GM23338 (cell line): ENCODE measurements at regions not wholly inside any gene's neighbourhood (a gene's known extent, or its start where the extent isn't known, plus 50 kb on each side); places are given as distances from the start of the nearest gene placed in this dataset.

Experiments used
- ATAC-seq: fragments of 200-7000 bp; cut with Tn5 transposase; 3 replicates; pipeline ENCODE4 v1.9.1; 2020
- DNase-seq: peaks from one replicate; pipeline ENCODE4 v3.0.0-alpha.2; 2015; ENCODE audit warnings: low spot score
- H2AFZ ChIP-seq: fragments of 200-600 bp; sonication (generic); 2 replicates; pipeline ENCODE4 v1.8.0; 2016; ENCODE audit warnings: antibody characterized with exemption, mild to moderate bottlenecking, moderate library complexity
- H3F3A ChIP-seq: fragments of 200-600 bp; sonication (generic); replicated peaks from 2 replicates; pipeline ENCODE4 v1.8.0; 2017; ENCODE audit warnings: antibody characterized with exemption, mixed run types, low read depth
- H3K27ac ChIP-seq: fragments of 200-600 bp; sonication (generic); 2 replicates; pipeline ENCODE4 v1.6.1; 2016; ENCODE audit warnings: low read depth
- H3K27me3 ChIP-seq: fragments of 200-600 bp; sonication (generic); 2 replicates; pipeline ENCODE4 v1.8.0; 2016; ENCODE audit warnings: mild to moderate bottlenecking, mixed run types, moderate library complexity; ENCODE audit not compliant: insufficient read depth
- H3K36me3 ChIP-seq: fragments of 200-600 bp; sonication (generic); 2 replicates; pipeline ENCODE4 v1.8.0; 2016; ENCODE audit warnings: mild to moderate bottlenecking; ENCODE audit not compliant: insufficient read depth
- H3K4me1 ChIP-seq: fragments of 200-600 bp; sonication (generic); 2 replicates; pipeline ENCODE4 v1.8.0; 2016; ENCODE audit warnings: mild to moderate bottlenecking, moderate library complexity; ENCODE audit not compliant: insufficient read depth
- H3K4me2 ChIP-seq: fragments of 200-600 bp; sonication (generic); 2 replicates; pipeline ENCODE4 v1.7.1; 2017; ENCODE audit warnings: mixed run types
- H3K4me3 ChIP-seq: fragments of 200-600 bp; sonication (generic); 2 replicates; pipeline ENCODE4 v1.6.1; 2016; ENCODE audit warnings: mixed run types
- H3K79me2 ChIP-seq: fragments of 200-600 bp; sonication (generic); replicated peaks from 2 replicates; pipeline ENCODE4 v1.8.0; 2017; ENCODE audit warnings: mild to moderate bottlenecking; ENCODE audit not compliant: insufficient read depth
- H3K9me2 ChIP-seq: fragments of 200-600 bp; sonication (generic); 2 replicates; pipeline ENCODE4 v1.8.0; 2017; ENCODE audit not compliant: insufficient read depth
- H4K20me1 ChIP-seq: fragments of 200-600 bp; sonication (generic); replicated peaks from 2 replicates; pipeline ENCODE4 v1.8.0; 2017; ENCODE audit warnings: mild to moderate bottlenecking; ENCODE audit not compliant: insufficient read depth
- H3K27ac Mint-ChIP-seq: 2 replicates; pipeline ENCODE4 v1.8.0; 2020; ENCODE audit warnings: inconsistent platforms, mild to moderate bottlenecking, moderate library complexity, mixed read lengths
- H3K27me3 Mint-ChIP-seq: 3 replicates; pipeline ENCODE4 v1.8.0; 2022; ENCODE audit warnings: low read depth, mild to moderate bottlenecking, moderate library complexity, mixed read lengths, inconsistent platforms; ENCODE audit not compliant: insufficient read depth, poor library complexity
- H3K36me3 Mint-ChIP-seq: 3 replicates; pipeline ENCODE4 v1.8.0; 2021; ENCODE audit warnings: low read depth, mild to moderate bottlenecking, inconsistent platforms, moderate library complexity, mixed read lengths
- H3K4me1 Mint-ChIP-seq: 3 replicates; pipeline ENCODE4 v1.8.0; 2020; ENCODE audit warnings: mild to moderate bottlenecking, inconsistent platforms, mixed read lengths
- H3K4me3 Mint-ChIP-seq: 3 replicates; pipeline ENCODE4 v1.8.0; 2021; ENCODE audit warnings: moderate library complexity, mild to moderate bottlenecking, inconsistent platforms, mixed read lengths
- H3K9me3 Mint-ChIP-seq: 3 replicates; pipeline ENCODE4 v1.8.0; 2020; ENCODE audit warnings: moderate library complexity, mild to moderate bottlenecking, inconsistent platforms, mixed read lengths
- CREB1 ChIP-seq: fragments of 250-450 bp; sonication (Bioruptor Pico); IDR thresholded peaks from 2 replicates; pipeline ENCODE4 v1.5.0; 2020; ENCODE audit warnings: low read depth, mild to moderate bottlenecking, moderate library complexity
- ETS1 ChIP-seq: IDR thresholded peaks from 2 replicates; pipeline ENCODE4 v1.6.1; 2016; ENCODE audit warnings: antibody characterized with exemption
- EZH2 ChIP-seq: fragments of 200-600 bp; sonication (generic); IDR thresholded peaks from one replicate; pipeline ENCODE4 v1.8.0; 2017; ENCODE audit warnings: antibody characterized with exemption, mild to moderate bottlenecking, low read depth; ENCODE audit not compliant: unreplicated experiment
- EZH2phosphoT487 ChIP-seq: fragments of 200-600 bp; sonication (generic); IDR thresholded peaks from one replicate; pipeline ENCODE4 v1.8.1; 2018; ENCODE audit warnings: antibody characterized with exemption; ENCODE audit not compliant: unreplicated experiment
- JUNB ChIP-seq: IDR thresholded peaks from one replicate; pipeline ENCODE4 v1.6.1; 2016; ENCODE audit warnings: antibody characterized with exemption; ENCODE audit not compliant: unreplicated experiment
- NANOG ChIP-seq: IDR thresholded peaks from 2 replicates; pipeline ENCODE4 v1.6.1; 2016; ENCODE audit warnings: antibody characterized with exemption, borderline replicate concordance
- POLR2AphosphoS5 ChIP-seq: IDR thresholded peaks from 2 replicates; pipeline ENCODE4 v1.6.1; 2016; ENCODE audit warnings: antibody characterized with exemption, low read depth
- REST ChIP-seq: IDR thresholded peaks from one replicate; pipeline ENCODE4 v1.6.1; 2018; ENCODE audit warnings: antibody characterized with exemption; ENCODE audit not compliant: unreplicated experiment
- ZNF331 ChIP-seq: fragments of 250-450 bp; sonication (Bioruptor Pico); IDR thresholded peaks from 2 replicates; pipeline ENCODE4 v1.5.0; 2020; ENCODE audit warnings: low read depth, mild to moderate bottlenecking, moderate library complexity
- TF ChIP-seq, protein P1 (sequence below), 2 experiments: fragments of 200-600 bp in 1 of 2; sonication (generic) in 1 of 2; conservative IDR thresholded peaks; 2 replicates each; pipeline versions ENCODE4 v1.5.1 to v1.6.1; 2016 to 2017; ENCODE audit warnings: antibody characterized with exemption in 2 of 2, low read depth in 2 of 2, mild to moderate bottlenecking in 2 of 2, moderate library complexity in 1 of 2
- TF ChIP-seq, protein P2 (sequence below): fragments of 250-450 bp; sonication (Bioruptor Pico); IDR thresholded peaks from 2 replicates; pipeline ENCODE4 v1.5.0; 2020; ENCODE audit warnings: mild to moderate bottlenecking, moderate library complexity

DNA sequence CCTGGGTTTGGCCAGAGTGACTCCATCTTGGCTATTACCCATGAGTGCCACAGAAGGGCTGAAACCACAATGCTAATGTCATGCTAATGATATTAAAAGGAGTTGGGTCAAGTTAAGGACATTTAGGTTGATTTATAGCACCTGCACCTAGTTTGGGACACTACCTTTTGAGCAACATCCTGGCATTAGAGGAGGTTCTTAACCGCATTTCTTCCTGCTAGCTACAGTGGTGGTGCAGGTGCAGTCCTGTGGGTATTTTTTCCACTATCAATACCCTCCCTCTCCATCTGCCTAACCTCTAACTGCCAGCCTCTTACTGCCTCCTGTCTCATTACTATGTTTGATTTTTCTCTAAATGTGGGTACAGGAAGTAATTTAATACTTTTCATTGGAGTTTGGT, 1276.1 kb downstream of the FSTL5 start (continued):
- TF ChIP-seq REST, result no peak
- TF ChIP-seq, protein P1, sequence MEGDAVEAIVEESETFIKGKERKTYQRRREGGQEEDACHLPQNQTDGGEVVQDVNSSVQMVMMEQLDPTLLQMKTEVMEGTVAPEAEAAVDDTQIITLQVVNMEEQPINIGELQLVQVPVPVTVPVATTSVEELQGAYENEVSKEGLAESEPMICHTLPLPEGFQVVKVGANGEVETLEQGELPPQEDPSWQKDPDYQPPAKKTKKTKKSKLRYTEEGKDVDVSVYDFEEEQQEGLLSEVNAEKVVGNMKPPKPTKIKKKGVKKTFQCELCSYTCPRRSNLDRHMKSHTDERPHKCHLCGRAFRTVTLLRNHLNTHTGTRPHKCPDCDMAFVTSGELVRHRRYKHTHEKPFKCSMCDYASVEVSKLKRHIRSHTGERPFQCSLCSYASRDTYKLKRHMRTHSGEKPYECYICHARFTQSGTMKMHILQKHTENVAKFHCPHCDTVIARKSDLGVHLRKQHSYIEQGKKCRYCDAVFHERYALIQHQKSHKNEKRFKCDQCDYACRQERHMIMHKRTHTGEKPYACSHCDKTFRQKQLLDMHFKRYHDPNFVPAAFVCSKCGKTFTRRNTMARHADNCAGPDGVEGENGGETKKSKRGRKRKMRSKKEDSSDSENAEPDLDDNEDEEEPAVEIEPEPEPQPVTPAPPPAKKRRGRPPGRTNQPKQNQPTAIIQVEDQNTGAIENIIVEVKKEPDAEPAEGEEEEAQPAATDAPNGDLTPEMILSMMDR (conservative IDR thresholded peaks at IDR 0.05; ENCODE audit: low read depth in 2 of 2), result no peak
- no peak for TF ChIP-seq EZH2
- no peak for TF ChIP-seq EZH2phosphoT487
- no peak for TF ChIP-seq JUNB
- TF ChIP-seq ZNF331 (CRISPR knock-in tag), result no peak
- no peak for TF ChIP-seq CREB1 (CRISPR knock-in tag)
- no peak for TF ChIP-seq POLR2AphosphoS5
- no peak for TF ChIP-seq ETS1

DNA sequence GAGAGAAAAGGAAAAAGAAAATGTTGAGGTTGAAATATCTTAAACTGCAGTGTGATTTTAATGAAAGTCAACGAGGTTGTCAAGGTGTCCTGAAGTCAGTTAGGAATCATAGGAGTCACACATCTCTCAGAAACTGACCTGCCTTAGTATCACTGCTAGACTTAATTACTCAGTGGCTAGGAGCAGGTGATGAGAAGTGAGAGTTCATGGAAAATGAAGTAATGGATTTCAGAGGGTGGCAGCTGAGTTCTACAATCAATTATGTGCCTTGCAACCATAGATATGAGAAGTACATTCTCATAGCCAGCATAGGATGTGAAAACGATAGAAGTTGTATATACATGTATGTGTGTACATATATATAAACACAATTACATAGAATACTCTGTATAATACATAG, 1269.7 kb downstream of the FSTL5 start:
- no peaks in the 10 kb centered on the region for H3K27me3 Mint-ChIP-seq
- no peaks in the 10 kb centered on the region for H3K4me1 Mint-ChIP-seq
- H3K36me3 Mint-ChIP-seq, result no peaks in the 10 kb centered on the region
- Histone ChIP-seq H3F3A (no peaks in the 10 kb centered on the region), H4K20me1 (no peaks in the 10 kb centered on the region), H3K9me2 (no peaks in the 10 kb centered on the region), H3K4me3 (no peak overlapping the region), H3K4me2 (no peak overlapping the region), H3K27me3 (no peaks in the 10 kb centered on the region), H3K36me3 (no peaks in the 10 kb centered on the region), H2AFZ (no peak overlapping the region), H3K79me2 (no peaks in the 10 kb centered on the region), H3K4me1 (no peaks in the 10 kb centered on the region), H3K27ac (no peak overlapping the region)
- H3K9me3 Mint-ChIP-seq, result no peaks in the 10 kb centered on the region; the same call in 1 of the 3 replicates
- DNase-seq, result no peak
- H3K4me3 Mint-ChIP-seq, result no peak overlapping the region
- no peak for ATAC-seq
- H3K27ac Mint-ChIP-seq, result no peak overlapping the region; the same call in 1 of the 2 replicates
- TF ChIP-seq ZNF331 (CRISPR knock-in tag) (no peak), POLR2AphosphoS5 (no peak), EZH2 (no peak), EZH2phosphoT487 (no peak), NANOG (no peak)
- TF ChIP-seq, protein P2, sequence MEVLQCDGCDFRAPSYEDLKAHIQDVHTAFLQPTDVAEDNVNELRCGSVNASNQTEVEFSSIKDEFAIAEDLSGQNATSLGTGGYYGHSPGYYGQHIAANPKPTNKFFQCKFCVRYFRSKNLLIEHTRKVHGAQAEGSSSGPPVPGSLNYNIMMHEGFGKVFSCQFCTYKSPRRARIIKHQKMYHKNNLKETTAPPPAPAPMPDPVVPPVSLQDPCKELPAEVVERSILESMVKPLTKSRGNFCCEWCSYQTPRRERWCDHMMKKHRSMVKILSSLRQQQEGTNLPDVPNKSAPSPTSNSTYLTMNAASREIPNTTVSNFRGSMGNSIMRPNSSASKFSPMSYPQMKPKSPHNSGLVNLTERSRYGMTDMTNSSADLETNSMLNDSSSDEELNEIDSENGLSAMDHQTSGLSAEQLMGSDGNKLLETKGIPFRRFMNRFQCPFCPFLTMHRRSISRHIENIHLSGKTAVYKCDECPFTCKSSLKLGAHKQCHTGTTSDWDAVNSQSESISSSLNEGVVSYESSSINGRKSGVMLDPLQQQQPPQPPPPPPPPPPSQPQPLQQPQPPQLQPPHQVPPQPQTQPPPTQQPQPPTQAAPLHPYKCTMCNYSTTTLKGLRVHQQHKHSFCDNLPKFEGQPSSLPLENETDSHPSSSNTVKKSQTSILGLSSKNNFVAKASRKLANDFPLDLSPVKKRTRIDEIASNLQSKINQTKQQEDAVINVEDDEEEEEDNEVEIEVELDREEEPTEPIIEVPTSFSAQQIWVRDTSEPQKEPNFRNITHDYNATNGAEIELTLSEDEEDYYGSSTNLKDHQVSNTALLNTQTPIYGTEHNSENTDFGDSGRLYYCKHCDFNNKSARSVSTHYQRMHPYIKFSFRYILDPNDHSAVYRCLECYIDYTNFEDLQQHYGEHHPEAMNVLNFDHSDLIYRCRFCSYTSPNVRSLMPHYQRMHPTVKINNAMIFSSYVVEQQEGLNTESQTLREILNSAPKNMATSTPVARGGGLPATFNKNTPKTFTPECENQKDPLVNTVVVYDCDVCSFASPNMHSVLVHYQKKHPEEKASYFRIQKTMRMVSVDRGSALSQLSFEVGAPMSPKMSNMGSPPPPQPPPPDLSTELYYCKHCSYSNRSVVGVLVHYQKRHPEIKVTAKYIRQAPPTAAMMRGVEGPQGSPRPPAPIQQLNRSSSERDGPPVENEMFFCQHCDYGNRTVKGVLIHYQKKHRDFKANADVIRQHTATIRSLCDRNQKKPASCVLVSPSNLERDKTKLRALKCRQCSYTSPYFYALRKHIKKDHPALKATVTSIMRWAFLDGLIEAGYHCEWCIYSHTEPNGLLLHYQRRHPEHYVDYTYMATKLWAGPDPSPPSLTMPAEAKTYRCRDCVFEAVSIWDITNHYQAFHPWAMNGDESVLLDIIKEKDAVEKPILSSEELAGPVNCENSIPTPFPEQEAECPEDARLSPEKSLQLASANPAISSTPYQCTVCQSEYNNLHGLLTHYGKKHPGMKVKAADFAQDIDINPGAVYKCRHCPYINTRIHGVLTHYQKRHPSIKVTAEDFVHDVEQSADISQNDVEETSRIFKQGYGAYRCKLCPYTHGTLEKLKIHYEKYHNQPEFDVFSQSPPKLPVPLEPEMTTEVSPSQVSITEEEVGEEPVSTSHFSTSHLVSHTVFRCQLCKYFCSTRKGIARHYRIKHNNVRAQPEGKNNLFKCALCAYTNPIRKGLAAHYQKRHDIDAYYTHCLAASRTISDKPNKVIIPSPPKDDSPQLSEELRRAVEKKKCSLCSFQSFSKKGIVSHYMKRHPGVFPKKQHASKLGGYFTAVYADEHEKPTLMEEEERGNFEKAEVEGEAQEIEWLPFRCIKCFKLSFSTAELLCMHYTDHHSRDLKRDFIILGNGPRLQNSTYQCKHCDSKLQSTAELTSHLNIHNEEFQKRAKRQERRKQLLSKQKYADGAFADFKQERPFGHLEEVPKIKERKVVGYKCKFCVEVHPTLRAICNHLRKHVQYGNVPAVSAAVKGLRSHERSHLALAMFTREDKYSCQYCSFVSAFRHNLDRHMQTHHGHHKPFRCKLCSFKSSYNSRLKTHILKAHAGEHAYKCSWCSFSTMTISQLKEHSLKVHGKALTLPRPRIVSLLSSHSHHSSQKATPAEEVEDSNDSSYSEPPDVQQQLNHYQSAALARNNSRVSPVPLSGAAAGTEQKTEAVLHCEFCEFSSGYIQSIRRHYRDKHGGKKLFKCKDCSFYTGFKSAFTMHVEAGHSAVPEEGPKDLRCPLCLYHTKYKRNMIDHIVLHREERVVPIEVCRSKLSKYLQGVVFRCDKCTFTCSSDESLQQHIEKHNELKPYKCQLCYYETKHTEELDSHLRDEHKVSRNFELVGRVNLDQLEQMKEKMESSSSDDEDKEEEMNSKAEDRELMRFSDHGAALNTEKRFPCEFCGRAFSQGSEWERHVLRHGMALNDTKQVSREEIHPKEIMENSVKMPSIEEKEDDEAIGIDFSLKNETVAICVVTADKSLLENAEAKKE (CRISPR knock-in tag), result no peak
